ENCODE measurements at regions not wholly inside any gene's neighbourhood (a gene's known extent, or its start where the extent isn't known, plus 50 kb on each side); places are given as distances from the start of the nearest gene placed in this dataset.

DNA sequence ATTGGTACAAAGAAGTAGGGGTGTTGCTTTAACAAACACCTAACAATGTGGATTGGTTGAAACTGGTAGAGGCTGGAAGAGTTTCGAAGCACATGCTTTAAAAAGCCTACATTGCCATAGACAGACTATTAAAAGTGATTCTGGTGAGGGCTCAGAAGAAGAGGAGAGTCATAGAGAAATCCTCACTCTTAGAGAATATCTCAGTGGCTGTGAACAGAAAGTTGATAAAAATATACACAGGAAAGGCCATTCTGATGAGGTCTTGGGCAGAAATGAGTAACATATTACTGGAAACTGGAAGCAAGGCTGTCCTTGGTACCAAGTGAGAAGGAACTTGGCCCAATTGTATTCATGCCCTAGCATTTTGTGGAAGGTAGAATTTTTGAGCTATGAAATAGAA is 173.7 kb upstream of the CRBN start:
- TF ChIP-seq, protein P1, sequence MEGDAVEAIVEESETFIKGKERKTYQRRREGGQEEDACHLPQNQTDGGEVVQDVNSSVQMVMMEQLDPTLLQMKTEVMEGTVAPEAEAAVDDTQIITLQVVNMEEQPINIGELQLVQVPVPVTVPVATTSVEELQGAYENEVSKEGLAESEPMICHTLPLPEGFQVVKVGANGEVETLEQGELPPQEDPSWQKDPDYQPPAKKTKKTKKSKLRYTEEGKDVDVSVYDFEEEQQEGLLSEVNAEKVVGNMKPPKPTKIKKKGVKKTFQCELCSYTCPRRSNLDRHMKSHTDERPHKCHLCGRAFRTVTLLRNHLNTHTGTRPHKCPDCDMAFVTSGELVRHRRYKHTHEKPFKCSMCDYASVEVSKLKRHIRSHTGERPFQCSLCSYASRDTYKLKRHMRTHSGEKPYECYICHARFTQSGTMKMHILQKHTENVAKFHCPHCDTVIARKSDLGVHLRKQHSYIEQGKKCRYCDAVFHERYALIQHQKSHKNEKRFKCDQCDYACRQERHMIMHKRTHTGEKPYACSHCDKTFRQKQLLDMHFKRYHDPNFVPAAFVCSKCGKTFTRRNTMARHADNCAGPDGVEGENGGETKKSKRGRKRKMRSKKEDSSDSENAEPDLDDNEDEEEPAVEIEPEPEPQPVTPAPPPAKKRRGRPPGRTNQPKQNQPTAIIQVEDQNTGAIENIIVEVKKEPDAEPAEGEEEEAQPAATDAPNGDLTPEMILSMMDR (conservative IDR thresholded peaks at IDR 0.05; ENCODE audit: low read depth, low read length): no peak
- TF ChIP-seq EZH2 (IDR thresholded peaks at IDR 0.05; ENCODE audit: borderline replicate concordance, low read depth, low read length, poor library complexity, severe bottlenecking): no peak

All from A673 (cell line).